A549 (cell line): ENCODE measurements at regions not wholly inside any gene's neighbourhood (a gene's known extent, or its start where the extent isn't known, plus 50 kb on each side); places are given as distances from the start of the nearest gene placed in this dataset.

Experiments
- ATAC-seq, 2 experiments: fragments of 200-7000 bp in 1 of 2; fragments of >200 bp in 1 of 2; cut with Nextera tagmentation in 1 of 2; cut with Tn5 transposase in 1 of 2; 3 replicates each; pipeline versions ENCODE4 v1.8.0 to v1.9.1; 2018 to 2020; ENCODE audit warnings: mild to moderate bottlenecking in 1 of 2, moderate library complexity in 1 of 2
- CTCF ChIA-PET: fragments of 300-600 bp; sonication (Branson Sonifier 250); formaldehyde crosslinking; extraction: SDS; loops from one replicate; lab custom pipeline; 2021; ENCODE audit warnings: antibody characterized with exemption, inconsistent platforms; lab: Yijun Ruan, JAX
- POLR2A ChIA-PET: fragments of 350-600 bp; formaldehyde crosslinking; extraction: SDS; loops from one replicate; lab custom pipeline; 2021; ENCODE audit warnings: antibody characterized with exemption, inconsistent platforms; lab: Yijun Ruan, JAX
- DNase-seq, 2 experiments: peaks; one replicate each; pipeline versions ENCODE4 v3.0.0 to v3.0.0-alpha.2; 2011 to 2016; ENCODE audit warnings: low read depth in 1 of 2, low spot score in 1 of 2
- FAIRE-seq: peaks from 2 replicates; lab custom pipeline; 2011; peaks lifted over from hg19 to GRCh38; lab: Jason Lieb, UNC
- H3K27ac ChIP-seq, 2 experiments: fragments of >200 bp; sonication (Bioruptor Twin); formaldehyde crosslinking; 3 replicates each; pipeline ENCODE4 v1.5.1; 2016 to 2017
- H3K4me1 ChIP-seq: fragments of >200 bp; sonication (Bioruptor Twin); formaldehyde crosslinking; 3 replicates; pipeline ENCODE4 v1.6.1; 2016
- H3K4me2 ChIP-seq: fragments of >200 bp; sonication (Bioruptor Twin); formaldehyde crosslinking; 3 replicates; pipeline ENCODE4 v1.6.1; 2016
- H3K4me3 ChIP-seq: fragments of >200 bp; sonication (Bioruptor Twin); formaldehyde crosslinking; 3 replicates; pipeline ENCODE4 v1.5.1; 2016
- H3K9me3 ChIP-seq: fragments of >200 bp; sonication (Bioruptor Twin); formaldehyde crosslinking; 3 replicates; pipeline ENCODE4 v1.6.1; 2016
- BCL3 ChIP-seq: fragments of >200 bp; sonication (Bioruptor Twin); formaldehyde crosslinking; IDR thresholded peaks from 3 replicates; pipeline ENCODE4 v1.6.1; 2016
- BHLHE40 ChIP-seq: IDR thresholded peaks from 2 replicates; pipeline ENCODE4 v1.6.1; 2012; ENCODE audit warnings: low read depth, low read length, inconsistent platforms
- CBX8 ChIP-seq: fragments of 200-600 bp; sonication (generic); IDR thresholded peaks from 2 replicates; pipeline ENCODE4 v1.6.1; 2016
- CEBPB ChIP-seq, 2 experiments: fragments of >200 bp in 1 of 2; sonication (Bioruptor Twin) in 1 of 2; formaldehyde crosslinking in 1 of 2; IDR thresholded peaks; 2 replicates each; pipeline ENCODE4 v1.6.1; 2012 to 2016
- CHD4 ChIP-seq: fragments of 200-600 bp; sonication (generic); IDR thresholded peaks from 2 replicates; pipeline ENCODE4 v1.6.1; 2016; ENCODE audit warnings: antibody characterized with exemption, mild to moderate bottlenecking, borderline replicate concordance
- CTCF ChIP-seq: fragments of >200 bp; sonication (Bioruptor Twin); formaldehyde crosslinking; IDR thresholded peaks from 3 replicates; pipeline ENCODE4 v1.5.1; 2016
- E2F6 ChIP-seq: IDR thresholded peaks from 2 replicates; pipeline ENCODE4 v1.6.1; 2012; ENCODE audit warnings: low read depth, borderline replicate concordance
- EP300 ChIP-seq, 2 experiments: fragments of >200 bp; sonication (Bioruptor Twin); formaldehyde crosslinking; IDR thresholded peaks; 2 replicates in 1 of 2; 3 replicates in 1 of 2; pipeline ENCODE4 v1.6.1; 2016 to 2017
- ESRRA ChIP-seq: fragments of 150-350 bp; IDR thresholded peaks from 2 replicates; pipeline ENCODE4 v1.6.1; 2014; ENCODE audit warnings: mild to moderate bottlenecking, low read length, borderline replicate concordance
- GATA3 ChIP-seq: IDR thresholded peaks from 2 replicates; pipeline ENCODE4 v1.6.1; 2012; ENCODE audit warnings: borderline replicate concordance
- HES2 ChIP-seq: fragments of >200 bp; sonication (Bioruptor Twin); formaldehyde crosslinking; IDR thresholded peaks from 2 replicates; pipeline ENCODE4 v1.6.1; 2016
- HOXA7 ChIP-seq: fragments of 250-450 bp; sonication (Bioruptor Pico); IDR thresholded peaks from 2 replicates; pipeline ENCODE4 v1.5.0; 2020; ENCODE audit warnings: mild to moderate bottlenecking, moderate library complexity
- HOXB13 ChIP-seq: fragments of 250-450 bp; sonication (Bioruptor Pico); IDR thresholded peaks from 2 replicates; pipeline ENCODE4 v1.5.0; 2020; ENCODE audit warnings: low read depth, mild to moderate bottlenecking, moderate library complexity
- KDM5A ChIP-seq: fragments of 200-600 bp; sonication (generic); IDR thresholded peaks from 2 replicates; pipeline ENCODE4 v1.6.1; 2016; ENCODE audit warnings: antibody characterized with exemption, mild to moderate bottlenecking
- MAFK ChIP-seq: fragments of 450-650 bp; IDR thresholded peaks from 2 replicates; pipeline ENCODE4 v1.6.1; 2014; ENCODE audit not compliant: partially characterized antibody
- MYC ChIP-seq: IDR thresholded peaks from 2 replicates; pipeline ENCODE4 v1.6.1; 2012; ENCODE audit warnings: mild to moderate bottlenecking, inconsistent platforms, low read length, improper control_type of control experiment, borderline replicate concordance
- NPAS2 ChIP-seq: fragments of 250-450 bp; sonication (Bioruptor Pico); IDR thresholded peaks from 2 replicates; pipeline ENCODE4 v1.8.0; 2022; ENCODE audit warnings: mild to moderate bottlenecking, moderate library complexity, borderline replicate concordance
- PHF8 ChIP-seq: fragments of 200-600 bp; sonication (generic); IDR thresholded peaks from 2 replicates; pipeline ENCODE4 v1.6.1; 2016; ENCODE audit warnings: low read depth, mild to moderate bottlenecking, antibody characterized with exemption, moderate library complexity, borderline replicate concordance
- POLR2A ChIP-seq: IDR thresholded peaks from 2 replicates; pipeline ENCODE4 v1.6.1; 2012; ENCODE audit warnings: mild to moderate bottlenecking, low read length
- POLR2AphosphoS2 ChIP-seq: conservative IDR thresholded peaks from 2 replicates; pipeline ENCODE4 v1.6.1; 2012; ENCODE audit warnings: low read length, improper control_type of control experiment, inconsistent platforms
- RCOR1 ChIP-seq: fragments of 150-350 bp; IDR thresholded peaks from 2 replicates; pipeline ENCODE4 v1.6.1; 2014; ENCODE audit warnings: antibody characterized with exemption, low read length, low read depth
- RNF2 ChIP-seq: fragments of 200-600 bp; sonication (generic); IDR thresholded peaks from 2 replicates; pipeline ENCODE4 v1.6.1; 2016; ENCODE audit warnings: low read depth, mild to moderate bottlenecking, antibody characterized with exemption, moderate library complexity, borderline replicate concordance
- TP53 ChIP-seq: fragments of 250-450 bp; sonication (Bioruptor Pico); IDR thresholded peaks from 2 replicates; pipeline ENCODE4 v1.5.0; 2021; ENCODE audit warnings: mild to moderate bottlenecking, moderate library complexity
- USF2 ChIP-seq: fragments of 450-650 bp; IDR thresholded peaks from 2 replicates; pipeline ENCODE4 v1.6.1; 2014; ENCODE audit warnings: antibody characterized with exemption
- ZC3H11A ChIP-seq: fragments of 450-650 bp; IDR thresholded peaks from 2 replicates; pipeline ENCODE4 v1.6.1; 2014; ENCODE audit warnings: antibody characterized with exemption, mild to moderate bottlenecking
- ZFP36 ChIP-seq: fragments of 450-650 bp; IDR thresholded peaks from 2 replicates; pipeline ENCODE4 v1.6.1; 2014; ENCODE audit warnings: borderline replicate concordance; ENCODE audit not compliant: partially characterized antibody
- ZNF302 ChIP-seq: fragments of 250-450 bp; sonication (Bioruptor Pico); IDR thresholded peaks from 2 replicates; pipeline ENCODE4 v1.9.0; 2021; ENCODE audit warnings: inconsistent platforms, mild to moderate bottlenecking, moderate library complexity
- WGBS: methylation state at CpG from one replicate; pipeline ENCODE4 v1.1.6; 2017; ENCODE audit errors: missing lambda C conversion rate; 5-methylcytosine and 5-hydroxymethylcytosine counted together

- DNase-seq (no peak), FAIRE-seq (no peak), ATAC-seq (no peak)
- ChIA-PET CTCF (no interaction called here), POLR2A (no interaction called here)
- Histone ChIP-seq H3K27ac (no peak overlapping the region), H3K4me2 (no peak overlapping the region), H3K4me3 (no peak overlapping the region), H3K4me1 (no peaks in the 10 kb centered on the region), H3K9me3 (no peaks in the 10 kb centered on the region)
- TF ChIP-seq BHLHE40 (no peak), CTCF (no peak), ZNF302 (CRISPR knock-in tag) (no peak), HES2 (no peak)
- no CpG with 5 or more reads among the region's 1 CpG for WGBS
Measured at GRCh38 chr2:167670588-167670987, 576.8 kb downstream of the STK39 start.

- WGBS: 18% methylated on average over 4 of the region's 4 CpGs
- CTCF ChIA-PET: no interaction called here
Measured at GRCh38 chr2:167653131-167653530, 594.3 kb downstream of the STK39 start.

GRCh38 chr2:167652401-167652800 lies 595.0 kb downstream of the STK39 start:
- no peaks in the 10 kb centered on the region for H3K9me3 ChIP-seq
- ChIA-PET POLR2A (no interaction called here), CTCF (no interaction called here)
- no peaks in the 10 kb centered on the region for H3K4me1 ChIP-seq
- H3K4me3 ChIP-seq: no peak overlapping the region
- ATAC-seq: no peak
- H3K27ac ChIP-seq: no peak overlapping the region
- FAIRE-seq: no peak
- H3K4me2 ChIP-seq: no peak overlapping the region
- no peak for DNase-seq
- TF ChIP-seq NPAS2 (CRISPR knock-in tag) (no peak), CBX8 (no peak), ESRRA (no peak), E2F6 (no peak), RNF2 (no peak), HES2 (no peak), MYC (no peak), HOXA7 (no peak), PHF8 (no peak), EP300 (IDR thresholded peaks at IDR 0.05) (no peak), POLR2AphosphoS2 (no peak), CTCF (no peak), RCOR1 (no peak), HOXB13 (CRISPR knock-in tag) (no peak), POLR2A (no peak), KDM5A (no peak)

More at GRCh38 chr2:167653131-167653530, 594.3 kb downstream of the STK39 start:
- DNase-seq (no peak), ATAC-seq (no peak), FAIRE-seq (no peak)
- Histone ChIP-seq H3K4me1 (no peaks in the 10 kb centered on the region), H3K4me2 (no peak overlapping the region), H3K27ac (no peak overlapping the region), H3K4me3 (no peak overlapping the region), H3K9me3 (no peaks in the 10 kb centered on the region)
- POLR2A ChIA-PET: no interaction called here
- no peak for TF ChIP-seq ZFP36
- TF ChIP-seq MAFK: no peak
- TF ChIP-seq CHD4: no peak
- no peak for TF ChIP-seq ESRRA
- TF ChIP-seq TP53 (CRISPR knock-in tag): no peak
- TF ChIP-seq PHF8: no peak
- no peak for TF ChIP-seq GATA3
- TF ChIP-seq EP300 (IDR thresholded peaks at IDR 0.05): no peak
- TF ChIP-seq CEBPB (IDR thresholded peaks at IDR 0.05): no peak
- TF ChIP-seq ZC3H11A: no peak
- no peak for TF ChIP-seq USF2
- no peak for TF ChIP-seq KDM5A
- no peak for TF ChIP-seq BCL3
- no peak for TF ChIP-seq CBX8
